Mucosa of stomach (tissue), 1 donor: ENCODE measurements at regions not wholly inside any gene's neighbourhood (a gene's known extent, or its start where the extent isn't known, plus 50 kb on each side); places are given as distances from the start of the nearest gene placed in this dataset.

Experiments used
- H3K27me3 ChIP-seq: one replicate; pipeline ENCODE4 v1.7.0; 2013; ENCODE audit warnings: mild to moderate bottlenecking, low read length; ENCODE audit not compliant: control insufficient read depth, insufficient read depth
- H3K36me3 ChIP-seq: one replicate; pipeline ENCODE4 v1.7.0; 2013; ENCODE audit warnings: low read length; ENCODE audit not compliant: control insufficient read depth, insufficient read depth
- H3K4me1 ChIP-seq: one replicate; pipeline ENCODE4 v1.7.0; 2013; ENCODE audit warnings: mild to moderate bottlenecking, low read length; ENCODE audit not compliant: control insufficient read depth, insufficient read depth
- H3K4me3 ChIP-seq: one replicate; pipeline ENCODE4 v1.7.0; 2013; ENCODE audit warnings: low read length
- H3K9ac ChIP-seq: one replicate; pipeline ENCODE4 v1.7.0; 2013; ENCODE audit warnings: mild to moderate bottlenecking, low read length, moderate library complexity
- H3K9me3 ChIP-seq: one replicate; pipeline ENCODE4 v1.7.0; 2013; ENCODE audit warnings: mild to moderate bottlenecking, low read length, moderate library complexity; ENCODE audit not compliant: control insufficient read depth
- donor health status: Pancreatic carcinoma.

- Histone ChIP-seq H3K4me1 (no peaks in the 10 kb centered on the region), H3K27me3 (no peaks in the 10 kb centered on the region), H3K9me3 (no peaks in the 10 kb centered on the region), H3K4me3 (no peak overlapping the region), H3K9ac (no peak overlapping the region), H3K36me3 (no peaks in the 10 kb centered on the region)
Measured at GRCh38 chr6:10042280-10042679, 372.6 kb downstream of the TFAP2A start.

GRCh38 chr6:10033223-10033829 is 381.5 kb downstream of the TFAP2A start:
- Histone ChIP-seq H3K4me1 (peaks cover 7% of the 10 kb centered on the region), H3K9me3 (no peaks in the 10 kb centered on the region), H3K27me3 (no peaks in the 10 kb centered on the region), H3K4me3 (no peak overlapping the region), H3K36me3 (no peaks in the 10 kb centered on the region), H3K9ac (no peak overlapping the region)

- Histone ChIP-seq H3K4me3 (no peak overlapping the region), H3K9me3 (no peaks in the 10 kb centered on the region), H3K4me1 (peaks cover 7% of the 10 kb centered on the region), H3K27me3 (no peaks in the 10 kb centered on the region), H3K9ac (no peak overlapping the region), H3K36me3 (no peaks in the 10 kb centered on the region)
Measured at GRCh38 chr6:10031617-10032016, 383.3 kb downstream of the TFAP2A start.

GRCh38 chr6:10030942-10031537 is 383.8 kb downstream of the TFAP2A start:
- Histone ChIP-seq H3K36me3 (no peaks in the 10 kb centered on the region), H3K9me3 (no peaks in the 10 kb centered on the region), H3K27me3 (no peaks in the 10 kb centered on the region), H3K9ac (no peak overlapping the region), H3K4me1 (peaks cover 7% of the 10 kb centered on the region), H3K4me3 (no peak overlapping the region)

- H3K27me3 ChIP-seq = no peaks in the 10 kb centered on the region
- H3K9ac ChIP-seq = no peak overlapping the region
- H3K4me3 ChIP-seq = no peak overlapping the region
- H3K36me3 ChIP-seq = no peaks in the 10 kb centered on the region
- H3K9me3 ChIP-seq = no peaks in the 10 kb centered on the region
- H3K4me1 ChIP-seq = peaks cover 4% of the 10 kb centered on the region
Measured at GRCh38 chr6:10028222-10028621, 386.7 kb downstream of the TFAP2A start.

GRCh38 chr6:10019851-10020250 is 395.0 kb downstream of the TFAP2A start:
- H3K9me3 ChIP-seq = no peaks in the 10 kb centered on the region
- no peak overlapping the region for H3K4me3 ChIP-seq

GRCh38 chr6:10014557-10014956 is 400.3 kb downstream of the TFAP2A start:
- Histone ChIP-seq H3K9me3 (no peaks in the 10 kb centered on the region), H3K27me3 (no peaks in the 10 kb centered on the region), H3K4me1 (no peaks in the 10 kb centered on the region), H3K36me3 (no peaks in the 10 kb centered on the region), H3K9ac (no peak overlapping the region), H3K4me3 (no peak overlapping the region)

More at GRCh38 chr6:10019851-10020250, 395.0 kb downstream of the TFAP2A start:
- H3K9ac ChIP-seq = no peak overlapping the region
- H3K36me3 ChIP-seq = no peaks in the 10 kb centered on the region
- H3K27me3 ChIP-seq = no peaks in the 10 kb centered on the region
- no peaks in the 10 kb centered on the region for H3K4me1 ChIP-seq

GRCh38 chr6:10000551-10000950 is 414.3 kb downstream of the TFAP2A start:
- Histone ChIP-seq H3K36me3 (no peaks in the 10 kb centered on the region), H3K9ac (no peak overlapping the region), H3K4me3 (no peak overlapping the region), H3K4me1 (no peaks in the 10 kb centered on the region), H3K27me3 (no peaks in the 10 kb centered on the region), H3K9me3 (no peaks in the 10 kb centered on the region)

- Histone ChIP-seq H3K4me1 (no peaks in the 10 kb centered on the region), H3K9me3 (no peaks in the 10 kb centered on the region), H3K36me3 (no peaks in the 10 kb centered on the region), H3K9ac (no peak overlapping the region), H3K27me3 (no peaks in the 10 kb centered on the region), H3K4me3 (no peak overlapping the region)
Measured at GRCh38 chr6:9999796-10000195, 415.1 kb downstream of the TFAP2A start.

- Histone ChIP-seq H3K9ac (no peak overlapping the region), H3K9me3 (no peaks in the 10 kb centered on the region), H3K4me3 (no peak overlapping the region)
Measured at GRCh38 chr6:9986273-9986672, 428.6 kb downstream of the TFAP2A start.

GRCh38 chr6:9985481-9985880 is 429.4 kb downstream of the TFAP2A start:
- Histone ChIP-seq H3K36me3 (no peaks in the 10 kb centered on the region), H3K9me3 (no peaks in the 10 kb centered on the region), H3K4me1 (no peaks in the 10 kb centered on the region), H3K27me3 (no peaks in the 10 kb centered on the region), H3K9ac (no peak overlapping the region), H3K4me3 (no peak overlapping the region)

More at GRCh38 chr6:9986273-9986672, 428.6 kb downstream of the TFAP2A start:
- H3K27me3 ChIP-seq = no peaks in the 10 kb centered on the region
- H3K36me3 ChIP-seq = no peaks in the 10 kb centered on the region
- H3K4me1 ChIP-seq = no peaks in the 10 kb centered on the region

GRCh38 chr6:9984607-9985006 is 430.3 kb downstream of the TFAP2A start:
- Histone ChIP-seq H3K4me1 (no peaks in the 10 kb centered on the region), H3K9me3 (no peaks in the 10 kb centered on the region), H3K36me3 (no peaks in the 10 kb centered on the region), H3K9ac (no peak overlapping the region), H3K27me3 (no peaks in the 10 kb centered on the region), H3K4me3 (no peak overlapping the region)
